Activated CD8-positive, alpha-beta memory T cell treated with anti-CD3 and anti-CD28 coated beads for 36 hours (primary cell): ENCODE measurements at regions not wholly inside any gene's neighbourhood (a gene's known extent, or its start where the extent isn't known, plus 50 kb on each side); places are given as distances from the start of the nearest gene placed in this dataset.
"Not testable (repeated sequence)": the region's sequence is repeated elsewhere in the genome, so short reads cannot be mapped to it uniquely, and the experiment has no call there.

Experiments used
- CTCF ChIA-PET: fragments of 350-600 bp; sonication (Branson Sonifier 250); formaldehyde crosslinking; loops from one replicate; lab custom pipeline; 2021; ENCODE audit warnings: antibody characterized with exemption; lab: Charles Lee
- POLR2A ChIA-PET: fragments of 350-600 bp; sonication (Branson Sonifier 250); formaldehyde crosslinking; loops from one replicate; lab custom pipeline; 2021; ENCODE audit warnings: antibody characterized with exemption; lab: Charles Lee

DNA sequence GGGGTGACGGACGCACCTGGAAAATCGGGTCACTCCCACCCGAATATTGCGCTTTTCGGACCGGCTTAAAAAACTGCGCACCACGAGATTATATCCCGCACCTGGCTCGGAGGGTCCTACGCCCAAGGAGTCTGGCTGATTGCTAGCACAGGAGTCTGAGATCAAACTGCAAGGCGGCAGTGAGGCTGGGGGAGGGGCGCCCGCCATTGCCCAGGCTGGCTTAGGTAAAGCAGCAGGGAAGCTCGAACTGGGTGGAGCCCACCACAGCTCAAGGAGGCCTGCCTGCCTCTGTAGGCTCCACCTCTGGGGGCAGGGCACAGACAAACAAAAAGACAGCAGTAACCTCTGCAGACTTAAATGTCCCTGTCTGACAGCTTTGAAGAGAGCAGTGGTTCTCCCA is 1760.6 kb upstream of the CDH9 start:
- POLR2A ChIA-PET: not testable (repeated sequence)

DNA sequence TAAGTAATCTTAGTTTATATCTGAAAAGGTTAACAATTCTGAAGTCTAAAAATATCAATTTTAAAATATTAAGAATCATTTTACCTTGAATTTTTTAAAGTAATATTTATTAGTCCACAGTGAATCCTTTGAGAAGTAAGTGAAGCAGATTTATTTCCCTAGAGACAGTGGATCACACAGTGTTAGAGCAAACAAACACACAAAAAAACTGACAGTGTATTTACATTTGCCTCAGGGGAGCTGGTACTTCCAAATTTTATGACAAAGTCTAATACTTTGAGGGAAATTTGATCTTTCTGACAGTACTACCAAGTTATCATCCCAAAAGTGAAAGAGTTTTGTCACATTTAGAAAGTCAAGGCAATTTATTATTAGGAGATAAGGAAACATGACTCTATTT is 1750.6 kb upstream of the CDH9 start:
- ChIA-PET CTCF (no interaction called here), POLR2A (no interaction called here)

More for the DNA sequence above, 1760.6 kb upstream of the CDH9 start:
- CTCF ChIA-PET: not testable (repeated sequence)

DNA sequence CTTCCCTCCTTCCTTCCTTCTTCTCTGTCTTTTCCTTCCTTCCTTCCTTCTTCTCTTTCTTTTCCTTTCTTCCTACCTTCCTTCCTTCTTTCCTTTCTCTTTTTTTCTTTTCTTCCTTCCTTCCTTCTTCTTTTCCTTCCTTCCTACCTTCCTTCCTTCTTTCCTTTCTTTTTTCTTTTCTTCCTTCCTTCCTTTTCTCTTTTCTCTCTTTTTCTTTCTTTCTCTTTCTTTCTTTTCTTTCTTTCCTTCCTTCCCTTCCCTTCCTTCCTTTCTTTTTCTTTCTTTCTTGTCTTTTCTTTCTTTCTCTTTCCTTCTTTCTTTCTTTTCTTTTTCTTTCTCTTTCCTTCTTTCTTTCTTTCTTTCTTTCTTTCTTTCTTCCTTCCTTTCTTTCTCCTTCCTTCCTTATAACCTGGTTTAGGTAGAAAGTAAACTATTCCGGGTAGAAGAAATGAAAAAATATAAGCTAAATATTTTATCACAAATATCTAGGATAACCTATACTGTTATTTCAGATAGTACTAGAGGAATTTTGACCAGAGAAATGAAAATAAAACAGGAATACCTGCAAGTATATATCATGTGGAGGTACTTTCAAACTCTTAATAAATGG is 1741.8 kb upstream of the CDH9 start:
- POLR2A ChIA-PET: no interaction called here
- CTCF ChIA-PET: no interaction called here

DNA sequence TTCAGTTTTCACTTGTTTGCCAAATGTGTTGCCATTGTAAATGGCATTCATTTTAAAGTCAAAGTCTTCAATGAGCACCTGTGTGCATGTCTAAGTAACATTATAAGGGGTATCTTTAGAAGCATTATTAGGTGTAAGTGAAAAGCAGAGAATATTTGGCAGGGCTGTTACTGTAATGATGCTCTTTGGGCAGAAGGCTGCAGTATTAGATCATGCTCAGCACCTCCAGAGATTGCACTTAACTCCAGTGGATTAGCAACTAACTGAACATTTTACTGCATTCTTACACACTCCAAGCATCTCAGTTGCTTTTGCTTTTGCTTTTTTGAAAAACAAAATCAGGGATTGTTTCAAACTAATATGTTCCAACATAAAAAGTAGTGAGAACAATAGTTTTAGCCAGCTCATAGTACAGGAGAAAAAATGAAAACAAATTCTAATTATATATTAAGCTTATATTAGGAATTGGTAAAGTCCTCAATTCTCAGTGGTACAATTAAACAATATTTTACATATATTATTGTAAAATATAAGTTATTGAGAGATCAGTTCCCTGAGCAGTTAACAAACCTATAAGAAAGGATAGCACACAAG is 1740.9 kb upstream of the CDH9 start:
- POLR2A ChIA-PET: no interaction called here
- CTCF ChIA-PET: no interaction called here

DNA sequence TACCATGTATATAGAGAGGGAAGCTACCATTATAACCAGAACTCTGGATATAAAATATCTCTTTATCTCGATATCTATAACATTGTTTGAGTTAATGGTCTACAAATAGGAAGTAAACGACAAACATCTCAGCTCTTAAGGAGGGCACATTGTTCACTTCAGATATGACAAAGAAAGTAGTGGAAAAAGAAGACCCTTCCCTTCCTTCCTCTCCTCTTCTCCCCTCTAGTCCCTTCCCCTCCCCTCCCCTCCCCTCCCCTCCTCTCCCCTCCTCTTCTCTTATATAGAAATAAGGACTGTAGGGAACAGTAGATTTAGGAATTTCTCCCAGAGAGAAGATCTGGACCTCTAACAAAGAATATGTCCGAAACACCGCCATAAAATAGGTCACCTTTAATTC is 1731.9 kb upstream of the CDH9 start:
- CTCF ChIA-PET: no interaction called here
- POLR2A ChIA-PET: no interaction called here

DNA sequence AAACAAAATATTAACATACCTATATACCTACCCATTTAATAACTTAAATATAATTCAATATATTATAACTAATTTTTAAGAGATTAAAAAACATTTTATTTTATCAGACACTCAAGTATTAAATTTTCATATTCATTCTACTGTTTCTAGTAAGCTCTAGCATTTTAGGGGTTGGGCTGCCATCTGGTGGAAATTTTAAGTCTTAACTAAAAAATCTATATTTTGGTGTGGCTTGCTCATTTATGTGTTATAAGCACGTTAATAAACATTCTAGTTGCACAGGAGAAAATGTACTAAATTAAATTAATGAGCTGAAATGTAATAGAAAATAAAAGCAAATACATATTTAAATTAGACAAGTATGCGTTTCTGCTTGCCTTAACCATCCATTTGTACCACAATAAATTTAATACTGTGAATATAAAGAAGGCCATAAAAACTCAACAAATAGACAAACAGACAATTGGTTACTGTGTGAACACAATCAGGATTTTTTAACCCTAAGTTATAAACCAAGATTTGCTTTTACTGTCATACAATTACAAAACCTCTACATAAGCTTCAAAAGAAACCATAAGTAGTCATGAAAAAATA is 1728.3 kb upstream of the CDH9 start:
- ChIA-PET CTCF (interaction anchor here (0.5 kb wide), 1 partner anchor 104 kb away, joined by 4 read pairs; no protein-coding TSS in a partner anchor), POLR2A (no interaction called here)

DNA sequence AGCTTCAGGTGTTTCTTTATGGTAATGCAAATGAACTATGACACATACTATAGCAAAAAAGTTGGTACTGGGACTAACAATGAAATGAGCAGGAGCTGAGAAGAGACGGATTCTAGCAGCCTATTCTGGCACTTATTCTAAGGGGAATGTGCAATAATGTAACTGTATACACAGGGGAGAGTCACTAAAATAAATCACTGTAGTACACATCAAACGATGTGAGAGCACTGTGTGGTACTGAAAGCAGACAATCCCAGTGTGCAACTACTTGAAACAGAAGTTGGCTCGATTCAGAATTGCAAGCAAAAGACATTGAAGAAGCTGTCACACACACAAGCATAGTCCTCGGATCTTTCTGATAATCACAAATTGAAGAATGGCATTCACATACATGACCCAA is 1713.0 kb upstream of the CDH9 start:
- ChIA-PET CTCF (no interaction called here), POLR2A (no interaction called here)

DNA sequence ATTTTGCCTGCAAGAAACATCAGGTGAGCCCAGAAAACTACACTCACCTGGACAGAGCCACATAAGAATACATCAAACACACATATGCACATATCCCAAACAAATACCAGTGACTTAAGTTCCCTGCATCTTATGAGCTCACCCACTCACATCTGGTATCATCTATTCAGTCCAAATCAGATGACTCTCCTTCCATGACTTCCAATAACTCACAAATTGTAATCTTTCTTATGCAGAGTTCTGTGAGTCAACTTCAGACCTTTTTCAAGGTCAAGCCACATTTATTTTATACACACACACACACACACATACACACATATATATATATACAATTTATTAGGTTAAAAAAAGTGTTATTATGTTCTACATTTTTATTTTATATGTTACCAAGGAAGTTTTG is 1711.9 kb upstream of the CDH9 start:
- POLR2A ChIA-PET: no interaction called here
- CTCF ChIA-PET: no interaction called here

DNA sequence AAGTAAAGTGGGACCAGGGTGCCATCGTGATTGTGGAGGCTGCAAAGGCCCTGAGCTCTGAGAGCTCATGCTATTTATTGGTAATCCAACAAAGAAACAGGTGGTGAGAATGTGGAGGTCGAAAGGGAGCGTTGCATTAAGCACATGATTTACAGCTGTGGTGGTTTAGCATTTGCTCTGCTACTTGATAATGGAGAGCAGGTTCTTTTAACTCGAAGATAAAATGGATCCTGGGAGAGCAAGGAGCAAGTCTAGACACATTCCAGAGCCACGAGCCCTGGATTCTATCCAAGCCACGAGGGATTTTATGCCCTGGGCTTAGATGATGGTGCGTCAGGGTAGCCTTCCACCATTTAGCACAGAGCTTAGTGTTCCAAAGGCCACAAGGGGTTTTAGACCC is 1710.1 kb upstream of the CDH9 start:
- ChIA-PET CTCF (no interaction called here), POLR2A (no interaction called here)

DNA sequence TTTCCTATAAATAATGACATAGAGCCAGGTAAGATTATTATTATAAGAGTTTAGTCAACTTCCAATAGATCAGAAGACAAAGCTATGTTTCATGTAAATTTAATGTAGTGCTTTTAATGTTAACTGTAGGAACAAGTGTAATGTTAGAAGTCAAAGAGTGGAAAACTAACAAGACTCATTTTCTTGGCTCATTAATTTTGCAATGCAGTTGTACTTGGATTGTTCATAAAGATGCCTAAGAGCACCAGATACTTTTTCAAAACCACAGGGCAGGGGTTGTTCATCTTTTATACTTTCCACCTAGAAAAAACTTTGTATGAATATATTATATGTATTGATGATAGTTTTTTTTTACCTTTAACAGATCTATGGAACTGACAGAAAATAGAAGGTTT is 1705.3 kb upstream of the CDH9 start:
- ChIA-PET CTCF (no interaction called here), POLR2A (no interaction called here)

DNA sequence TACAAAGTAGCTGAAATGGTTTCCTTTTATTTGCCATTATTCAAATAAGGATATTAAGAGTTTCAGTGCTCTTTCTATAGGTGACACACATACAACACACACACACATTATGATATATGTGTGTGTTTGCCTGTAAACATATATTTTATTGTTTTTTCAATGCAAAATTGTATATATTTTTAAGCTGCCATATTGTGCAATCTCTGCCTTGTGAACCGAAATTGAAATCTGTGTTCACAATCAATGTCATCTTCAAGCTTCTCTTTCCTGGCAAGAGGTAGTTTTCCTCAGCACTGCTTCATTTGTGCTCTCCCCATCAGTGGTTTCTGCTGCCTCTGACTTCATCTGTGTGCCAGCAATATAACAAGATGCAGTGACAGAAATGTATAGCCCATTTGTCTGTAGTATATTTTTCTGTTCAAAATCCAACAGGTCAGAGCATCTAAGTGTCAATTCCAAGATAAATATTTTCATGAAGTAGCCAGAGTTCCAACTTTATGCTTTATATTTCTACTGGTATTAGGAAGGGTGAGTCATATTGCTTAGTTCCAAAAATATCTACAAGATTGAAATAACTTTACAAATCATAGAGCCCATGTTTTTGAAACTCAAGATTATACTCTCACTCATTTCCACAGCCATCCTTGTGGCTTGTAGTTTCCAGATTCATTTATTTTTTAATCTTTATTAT is 1704.8 kb upstream of the CDH9 start:
- ChIA-PET CTCF (no interaction called here), POLR2A (no interaction called here)

DNA sequence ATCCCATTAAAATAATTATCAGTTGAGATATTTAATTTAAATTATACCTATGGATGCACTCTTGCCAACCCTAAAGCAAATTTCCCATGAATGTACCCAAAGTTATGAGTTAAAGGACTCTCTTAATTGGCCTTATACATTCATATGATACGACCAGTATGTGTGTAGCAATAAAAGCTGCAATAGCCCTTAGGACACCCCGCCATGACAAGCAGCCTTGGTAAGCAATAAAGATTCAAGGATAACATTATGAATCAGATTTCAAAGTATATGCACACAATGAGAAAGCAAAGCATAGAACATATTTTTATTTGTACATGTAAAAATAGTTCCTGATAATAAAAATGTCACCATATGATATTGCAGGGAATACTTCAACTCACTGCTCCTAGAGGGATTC is 1699.3 kb upstream of the CDH9 start:
- CTCF ChIA-PET: no interaction called here

DNA sequence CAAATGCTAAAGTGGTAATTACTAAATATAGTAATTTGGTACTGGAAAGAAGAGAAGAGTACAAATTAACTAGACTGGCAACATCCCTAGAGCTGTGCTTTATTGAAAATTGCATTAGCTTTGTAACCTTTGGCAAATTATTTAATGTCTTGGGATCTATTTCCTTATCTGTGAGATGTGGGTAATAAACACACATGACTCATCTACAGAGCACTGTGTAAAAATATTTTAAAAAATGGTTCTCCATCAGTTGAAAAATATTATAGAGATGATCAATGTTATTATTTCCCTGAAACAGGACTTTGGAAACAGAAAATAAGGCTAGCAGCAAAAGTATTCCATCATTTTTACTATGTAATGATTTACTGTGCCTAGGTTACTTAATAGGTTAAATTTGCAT is 1698.8 kb upstream of the CDH9 start:
- ChIA-PET CTCF (no interaction called here), POLR2A (no interaction called here)

More for the DNA sequence above, 1699.3 kb upstream of the CDH9 start:
- POLR2A ChIA-PET: no interaction called here

DNA sequence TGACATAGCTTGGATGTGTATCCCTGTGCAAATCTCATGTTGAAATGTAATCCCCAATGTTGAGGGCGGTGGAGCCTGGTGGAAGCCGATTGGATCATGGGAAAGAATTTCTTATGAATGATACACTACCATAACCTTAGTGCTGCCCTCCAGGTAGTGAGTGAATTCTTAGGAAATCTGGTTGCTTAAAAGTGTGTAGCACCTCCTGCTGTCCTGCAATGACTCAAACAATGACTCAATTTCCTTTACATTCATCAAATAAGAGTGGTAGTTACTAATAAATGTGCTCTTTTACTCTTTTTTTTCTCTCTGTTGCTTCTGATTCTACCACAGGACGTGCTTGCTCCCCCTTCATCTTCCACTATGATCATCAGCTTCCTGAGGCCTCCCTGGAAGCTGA is 1696.0 kb upstream of the CDH9 start:
- CTCF ChIA-PET: no interaction called here
- POLR2A ChIA-PET: no interaction called here

DNA sequence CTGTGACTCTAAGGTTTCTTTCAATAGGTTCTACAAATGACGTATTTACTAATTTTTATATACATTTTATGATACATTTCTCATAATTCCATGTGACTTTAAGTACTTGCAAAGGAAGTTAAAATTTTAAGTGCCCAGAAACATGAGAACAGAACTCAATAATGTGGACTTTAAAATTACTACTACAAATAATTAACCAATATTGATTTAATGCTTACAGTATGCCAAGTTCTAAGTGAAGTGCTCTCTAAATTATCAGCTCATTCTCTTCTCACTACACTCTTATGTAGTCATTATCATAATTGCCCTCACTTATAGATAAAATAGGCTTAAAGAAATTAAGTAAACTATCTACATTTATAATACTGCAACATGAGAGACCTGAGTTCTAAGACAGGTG is 1690.7 kb upstream of the CDH9 start:
- ChIA-PET CTCF (no interaction called here), POLR2A (no interaction called here)

DNA sequence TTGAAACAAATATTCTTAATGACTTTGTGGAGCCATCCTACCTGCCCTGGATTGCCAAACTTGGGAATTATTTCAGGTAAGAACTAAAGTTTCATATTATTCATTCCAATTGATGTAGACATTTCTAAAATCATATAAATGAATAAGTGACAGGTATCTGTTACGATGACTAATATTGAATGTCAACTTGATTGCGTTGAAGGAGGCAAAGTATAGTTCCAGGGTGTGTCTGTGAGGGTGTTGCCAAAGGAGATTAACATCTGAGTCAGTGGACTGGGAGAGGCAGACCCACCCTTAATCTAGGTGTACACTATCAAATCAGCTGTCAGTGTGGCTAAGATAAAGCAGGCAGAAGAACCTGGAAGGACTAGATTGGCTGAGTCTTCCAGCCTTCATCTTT is 1688.4 kb upstream of the CDH9 start:
- ChIA-PET POLR2A (no interaction called here), CTCF (no interaction called here)

DNA sequence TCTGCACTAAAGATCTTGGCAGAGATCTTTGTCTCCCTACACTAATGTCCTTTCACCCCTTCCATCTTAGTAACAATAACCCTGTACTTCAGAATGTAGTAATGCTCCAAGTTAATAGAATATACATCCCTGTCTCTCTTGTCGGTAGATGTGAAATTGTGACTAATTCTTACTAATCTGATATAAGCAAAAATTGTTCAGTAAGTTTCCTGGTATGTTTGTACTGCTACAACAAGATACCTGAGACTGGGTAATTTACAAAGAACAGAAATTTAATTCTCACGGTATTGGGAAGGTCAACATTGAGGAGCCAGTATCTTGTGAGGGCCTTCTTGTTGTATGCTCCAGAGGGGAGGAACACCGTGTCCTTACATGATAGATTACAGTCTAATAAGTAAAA is 1686.6 kb upstream of the CDH9 start:
- CTCF ChIA-PET: no interaction called here
- POLR2A ChIA-PET: no interaction called here

DNA sequence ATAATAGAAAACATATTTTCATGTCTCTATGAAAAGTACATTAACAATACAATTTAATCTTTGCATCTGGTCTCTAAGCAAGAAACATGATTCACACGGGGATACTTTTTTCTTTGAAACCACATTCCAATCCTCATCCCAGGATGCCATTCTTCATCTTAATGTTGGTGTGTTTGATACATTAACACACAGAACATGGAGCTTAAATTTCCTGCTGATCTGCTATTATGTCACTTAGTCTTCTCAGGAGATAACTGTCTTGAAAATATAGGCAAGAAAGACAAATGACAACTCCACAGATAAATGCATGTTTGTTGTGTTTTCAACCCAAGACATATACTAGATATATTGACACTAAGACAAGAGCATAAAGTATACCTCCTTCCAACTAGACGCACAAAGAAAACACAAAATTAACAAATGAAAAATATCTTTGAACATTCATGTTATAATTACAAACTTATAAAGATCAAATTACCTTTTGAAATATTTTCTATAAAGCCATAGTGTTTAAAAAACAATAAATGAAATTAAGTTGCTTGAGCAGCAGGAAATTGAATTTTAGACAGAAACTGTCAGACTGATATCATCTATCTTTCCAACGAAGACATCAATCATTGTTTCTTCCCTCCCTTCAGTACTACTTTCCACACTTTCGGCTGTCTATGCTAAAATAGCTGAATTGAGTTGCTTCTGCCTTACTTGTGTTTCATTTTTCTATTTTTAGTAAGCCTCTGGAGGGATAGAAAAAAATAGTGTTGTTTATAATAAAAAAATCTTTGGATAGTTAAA is 1676.7 kb upstream of the CDH9 start:
- CTCF ChIA-PET: no interaction called here
- POLR2A ChIA-PET: no interaction called here

DNA sequence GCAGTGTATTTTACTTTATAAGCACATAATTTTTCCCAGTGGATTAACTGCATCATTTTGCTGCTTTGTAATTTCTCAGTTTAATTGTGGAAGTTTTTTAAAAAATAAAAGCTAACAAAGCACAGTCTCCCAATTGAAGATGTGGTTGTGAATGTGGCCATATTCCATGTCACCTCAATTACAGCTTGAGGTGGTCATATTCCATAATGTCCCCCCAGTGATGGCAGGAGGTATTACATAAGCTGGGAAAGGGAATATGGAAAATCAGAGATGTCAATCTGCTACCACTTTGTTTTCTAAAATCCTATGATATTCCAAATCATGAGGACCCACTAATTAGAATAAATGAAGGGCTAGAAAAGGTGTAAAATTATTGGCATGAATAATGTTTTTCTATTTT is 1672.0 kb upstream of the CDH9 start:
- CTCF ChIA-PET: no interaction called here
- POLR2A ChIA-PET: no interaction called here

DNA sequence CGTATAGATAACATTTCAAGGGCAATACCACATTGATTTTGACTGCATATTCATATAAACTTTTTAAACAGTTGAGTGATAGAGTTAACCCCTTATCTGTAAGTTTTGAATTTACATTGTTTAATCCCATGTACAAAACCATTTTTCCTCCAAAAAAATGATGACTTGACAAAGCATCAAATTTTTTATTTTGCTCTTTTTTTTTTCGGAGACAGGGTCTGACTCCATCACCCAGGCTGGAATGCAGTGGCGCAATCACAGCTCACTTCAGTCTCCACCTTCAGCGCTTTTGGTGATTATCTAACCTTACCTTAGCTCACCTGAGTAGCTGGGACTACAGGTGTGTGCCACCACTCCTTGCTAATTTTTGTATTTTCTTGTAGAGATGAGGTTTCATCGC is 1670.1 kb upstream of the CDH9 start:
- CTCF ChIA-PET: no interaction called here
- POLR2A ChIA-PET: no interaction called here
